H9 (cell line): ENCODE measurements at regions not wholly inside any gene's neighbourhood (a gene's known extent, or its start where the extent isn't known, plus 50 kb on each side); places are given as distances from the start of the nearest gene placed in this dataset.

Experiments
- DNase-seq: peaks from one replicate; pipeline ENCODE4 v3.0.0-alpha.2; 2017
- H2AFZ ChIP-seq: one replicate; pipeline ENCODE4 v1.6.1; 2013; ENCODE audit warnings: mild to moderate bottlenecking, low read length, control low read depth, moderate library complexity
- H2AK5ac ChIP-seq: 2 replicates; pipeline ENCODE4 v1.6.1; 2013; ENCODE audit warnings: low read length, control low read depth, mixed read lengths; ENCODE audit not compliant: insufficient read length
- H2BK120ac ChIP-seq: one replicate; pipeline ENCODE4 v1.6.1; 2013; ENCODE audit warnings: low read depth, mild to moderate bottlenecking, low read length, control low read depth, inconsistent platforms; ENCODE audit not compliant: poor library complexity, severe bottlenecking
- H2BK12ac ChIP-seq: 2 replicates; pipeline ENCODE4 v1.6.1; 2013; ENCODE audit warnings: low read length, control low read depth, mixed read lengths, low read depth; ENCODE audit not compliant: insufficient read length
- H2BK15ac ChIP-seq: 2 replicates; pipeline ENCODE4 v1.6.1; 2013; ENCODE audit warnings: low read depth, low read length, control low read depth
- H2BK20ac ChIP-seq: one replicate; pipeline ENCODE4 v1.6.1; 2013; ENCODE audit warnings: low read depth, mild to moderate bottlenecking, low read length, control low read depth, inconsistent platforms; ENCODE audit not compliant: poor library complexity, severe bottlenecking
- H2BK5ac ChIP-seq: 2 replicates; pipeline ENCODE4 v1.6.1; 2013; ENCODE audit warnings: low read length, control low read depth, mixed read lengths; ENCODE audit not compliant: insufficient read length
- H3K14ac ChIP-seq: 2 replicates; pipeline ENCODE4 v1.6.1; 2013; ENCODE audit warnings: low read length, control low read depth; ENCODE audit not compliant: insufficient read depth
- H3K18ac ChIP-seq: 2 replicates; pipeline ENCODE4 v1.6.1; 2013; ENCODE audit warnings: low read depth, mild to moderate bottlenecking, mixed read lengths, low read length, control low read depth; ENCODE audit not compliant: insufficient read length
- H3K23ac ChIP-seq: 2 replicates; pipeline ENCODE4 v1.6.1; 2013; ENCODE audit warnings: low read length, control low read depth, mixed read lengths, low read depth; ENCODE audit not compliant: insufficient read length
- H3K23me2 ChIP-seq: 2 replicates; pipeline ENCODE4 v1.6.1; 2013; ENCODE audit warnings: low read depth, mild to moderate bottlenecking, mixed read lengths, low read length, control low read depth; ENCODE audit not compliant: insufficient read length, poor library complexity, severe bottlenecking
- H3K27ac ChIP-seq: 2 replicates; pipeline ENCODE4 v1.5.1; 2013; ENCODE audit warnings: low read length, control low read depth, mixed read lengths, low read depth; ENCODE audit not compliant: insufficient read length
- H3K27me3 ChIP-seq: 2 replicates; pipeline ENCODE4 v1.6.1; 2013; ENCODE audit warnings: low read length, control low read depth, inconsistent platforms; ENCODE audit not compliant: insufficient read depth
- H3K4ac ChIP-seq: 2 replicates; pipeline ENCODE4 v1.6.1; 2013; ENCODE audit warnings: low read depth, mild to moderate bottlenecking, control low read depth, inconsistent platforms, low read length, moderate library complexity
- H3K4me1 ChIP-seq: 2 replicates; pipeline ENCODE4 v1.6.1; 2013; ENCODE audit warnings: low read length, control low read depth, inconsistent platforms; ENCODE audit not compliant: insufficient read depth
- H3K4me2 ChIP-seq: 2 replicates; pipeline ENCODE4 v1.6.1; 2013; ENCODE audit warnings: low read length, control low read depth, mixed read lengths; ENCODE audit not compliant: insufficient read length, insufficient read depth
- H3K56ac ChIP-seq: 2 replicates; pipeline ENCODE4 v1.6.1; 2013; ENCODE audit warnings: low read depth, mild to moderate bottlenecking, mixed read lengths, low read length, control low read depth; ENCODE audit not compliant: insufficient read length
- H3K79me1 ChIP-seq: 2 replicates; pipeline ENCODE4 v1.6.1; 2013; ENCODE audit warnings: low read depth, mild to moderate bottlenecking, moderate library complexity, low read length, control low read depth, inconsistent platforms; ENCODE audit not compliant: insufficient read depth, poor library complexity, severe bottlenecking
- H3K79me2 ChIP-seq: 2 replicates; pipeline ENCODE4 v1.6.1; 2013; ENCODE audit warnings: low read length, control low read depth, inconsistent platforms; ENCODE audit not compliant: insufficient read depth
- H3K9ac ChIP-seq: 2 replicates; pipeline ENCODE4 v1.6.1; 2013; ENCODE audit warnings: low read length, control low read depth, mixed read lengths; ENCODE audit not compliant: insufficient read length; ENCODE audit errors: extremely low read depth
- H3K9me3 ChIP-seq: one replicate; pipeline ENCODE4 v1.6.1; 2013; ENCODE audit warnings: low read depth, low read length, inconsistent platforms; ENCODE audit not compliant: control insufficient read depth
- H3T11ph ChIP-seq: one replicate; pipeline ENCODE4 v1.6.1; 2013; ENCODE audit warnings: mild to moderate bottlenecking, low read length, control low read depth, inconsistent platforms
- H4K20me1 ChIP-seq: one replicate; pipeline ENCODE4 v1.6.1; 2013; ENCODE audit not compliant: control insufficient read depth, insufficient read length, insufficient read depth
- H4K5ac ChIP-seq: 2 replicates; pipeline ENCODE4 v1.6.1; 2013; ENCODE audit warnings: low read depth, mild to moderate bottlenecking, mixed read lengths, low read length, control low read depth; ENCODE audit not compliant: insufficient read length
- H4K8ac ChIP-seq: replicated peaks from 2 replicates; pipeline ENCODE4 v1.6.1; 2013; ENCODE audit warnings: low read length, control low read depth, mixed read lengths, low read depth; ENCODE audit not compliant: insufficient read length
- H4K91ac ChIP-seq: 2 replicates; pipeline ENCODE4 v1.6.1; 2013; ENCODE audit warnings: low read depth, mild to moderate bottlenecking, moderate library complexity, mixed read lengths, low read length, control low read depth; ENCODE audit not compliant: insufficient read length
- H3K27ac Mint-ChIP-seq, 3 experiments: 2 replicates in 2 of 3; 3 replicates in 1 of 3; pipeline ENCODE4 v1.8.0; 2020 to 2021; ENCODE audit warnings: mixed read lengths in 3 of 3, mild to moderate bottlenecking in 1 of 3, moderate library complexity in 1 of 3
- H3K27me3 Mint-ChIP-seq: 2 replicates; pipeline ENCODE4 v1.8.0; 2021; ENCODE audit warnings: low read depth, mild to moderate bottlenecking, moderate library complexity, mixed read lengths
- H3K36me3 Mint-ChIP-seq, 3 experiments: 2 replicates in 2 of 3; 3 replicates in 1 of 3; pipeline ENCODE4 v1.8.0; 2020 to 2021; ENCODE audit warnings: low read depth in 3 of 3, mixed read lengths in 3 of 3; ENCODE audit not compliant: insufficient read depth in 1 of 3
- H3K4me1 Mint-ChIP-seq, 2 experiments: 2 replicates each; pipeline ENCODE4 v1.8.0; 2020; ENCODE audit warnings: mixed read lengths in 2 of 2
- H3K4me3 Mint-ChIP-seq, 2 experiments: 2 replicates in 1 of 2; 3 replicates in 1 of 2; pipeline ENCODE4 v1.8.0; 2020 to 2021; ENCODE audit warnings: mild to moderate bottlenecking in 2 of 2, mixed read lengths in 2 of 2, moderate library complexity in 1 of 2
- H3K9me3 Mint-ChIP-seq, 2 experiments: 2 replicates in 1 of 2; 3 replicates in 1 of 2; pipeline ENCODE4 v1.8.0; 2020; ENCODE audit warnings: mild to moderate bottlenecking in 2 of 2, mixed read lengths in 2 of 2, moderate library complexity in 1 of 2
- WGBS: extraction: QIAGEN DNeasy Blood & Tissue Kit; methylation state at CpG from one replicate; pipeline ENCODE4 v1.1.7; 2013; ENCODE audit warnings: missing lambda C conversion rate, low lambda C conversion rate, mixed read lengths; ENCODE audit not compliant: insufficient read length; ENCODE audit errors: extremely low coverage; 5-methylcytosine and 5-hydroxymethylcytosine counted together
- TF ChIP-seq, protein P1 (sequence below): fragments of 200-600 bp; sonication (generic); conservative IDR thresholded peaks from 3 replicates; pipeline ENCODE4 v1.8.0; 2021; ENCODE audit warnings: antibody characterized with exemption, mild to moderate bottlenecking

DNA sequence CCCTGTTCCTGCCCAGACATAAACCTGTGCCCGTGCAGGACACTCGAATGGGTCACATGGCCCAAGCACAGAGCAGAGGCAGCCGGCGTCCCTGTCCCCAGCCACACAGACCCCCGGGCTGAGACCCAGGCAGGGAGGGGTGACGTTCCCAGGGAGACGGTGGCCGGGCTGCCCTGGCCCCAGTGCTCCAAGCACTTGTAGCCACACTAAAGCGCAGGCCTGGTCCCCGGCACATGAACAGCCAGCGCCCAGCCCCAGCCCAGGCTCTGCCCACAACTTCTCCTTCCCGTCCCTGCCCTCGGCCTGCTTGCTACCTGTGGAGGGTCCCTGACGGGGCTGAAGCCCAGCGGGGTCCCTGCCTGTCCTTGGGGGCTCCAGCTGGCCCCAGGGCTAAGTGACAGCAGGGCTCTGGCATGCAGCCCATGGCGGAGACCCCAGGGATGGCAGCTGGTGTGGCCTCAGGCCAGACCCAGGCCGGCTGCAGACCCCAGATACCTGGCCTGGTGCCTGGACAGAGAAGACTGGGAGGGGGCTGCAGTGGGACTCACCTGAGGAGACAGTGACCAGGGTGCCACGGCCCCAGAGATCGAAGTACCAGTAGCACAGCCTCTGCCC, 338.4 kb downstream of the TMEM121 start:
- no peak overlapping the region for H4K5ac ChIP-seq
- H2BK12ac ChIP-seq: no peak overlapping the region
- no peak overlapping the region for H3K4ac ChIP-seq
- H3T11ph ChIP-seq: no peak overlapping the region
- H3K56ac ChIP-seq: no peak overlapping the region
- Mint-ChIP-seq H3K4me1 (no peaks in the 10 kb centered on the region), H3K9me3 (peaks cover 81 to 91% of the 10 kb centered on the region in 2 experiments), H3K27me3 (peaks cover 4% of the 10 kb centered on the region; the same call in 1 of the 2 replicates), H3K4me3 (no peak overlapping the region), H3K27ac (no peak overlapping the region), H3K36me3 (peaks cover 6 to 16% (median 9%) of the 10 kb centered on the region in 3 experiments)
- no peak overlapping the region for H3K27ac ChIP-seq
- WGBS: no CpG with 5 or more reads among the region's 19 CpGs
- no peak overlapping the region for H2AK5ac ChIP-seq
- no peak overlapping the region for H2BK20ac ChIP-seq
- H3K9ac ChIP-seq: no peak overlapping the region
- no peak overlapping the region for H3K23ac ChIP-seq
- no peak overlapping the region for H2BK5ac ChIP-seq
- no peak overlapping the region for H4K8ac ChIP-seq
- no peak for DNase-seq
- H3K4me2 ChIP-seq: no peak overlapping the region
- H3K23me2 ChIP-seq: no peaks in the 10 kb centered on the region
- no peaks in the 10 kb centered on the region for H3K79me2 ChIP-seq
- no peaks in the 10 kb centered on the region for H4K20me1 ChIP-seq
- H3K4me1 ChIP-seq: no peaks in the 10 kb centered on the region
- peaks cover 76% of the 10 kb centered on the region for H3K9me3 ChIP-seq
- H3K18ac ChIP-seq: no peak overlapping the region
- no peaks in the 10 kb centered on the region for H3K79me1 ChIP-seq
- H4K91ac ChIP-seq: no peak overlapping the region
- TF ChIP-seq, protein P1, sequence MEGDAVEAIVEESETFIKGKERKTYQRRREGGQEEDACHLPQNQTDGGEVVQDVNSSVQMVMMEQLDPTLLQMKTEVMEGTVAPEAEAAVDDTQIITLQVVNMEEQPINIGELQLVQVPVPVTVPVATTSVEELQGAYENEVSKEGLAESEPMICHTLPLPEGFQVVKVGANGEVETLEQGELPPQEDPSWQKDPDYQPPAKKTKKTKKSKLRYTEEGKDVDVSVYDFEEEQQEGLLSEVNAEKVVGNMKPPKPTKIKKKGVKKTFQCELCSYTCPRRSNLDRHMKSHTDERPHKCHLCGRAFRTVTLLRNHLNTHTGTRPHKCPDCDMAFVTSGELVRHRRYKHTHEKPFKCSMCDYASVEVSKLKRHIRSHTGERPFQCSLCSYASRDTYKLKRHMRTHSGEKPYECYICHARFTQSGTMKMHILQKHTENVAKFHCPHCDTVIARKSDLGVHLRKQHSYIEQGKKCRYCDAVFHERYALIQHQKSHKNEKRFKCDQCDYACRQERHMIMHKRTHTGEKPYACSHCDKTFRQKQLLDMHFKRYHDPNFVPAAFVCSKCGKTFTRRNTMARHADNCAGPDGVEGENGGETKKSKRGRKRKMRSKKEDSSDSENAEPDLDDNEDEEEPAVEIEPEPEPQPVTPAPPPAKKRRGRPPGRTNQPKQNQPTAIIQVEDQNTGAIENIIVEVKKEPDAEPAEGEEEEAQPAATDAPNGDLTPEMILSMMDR: no peak
- H3K27me3 ChIP-seq: no peaks in the 10 kb centered on the region
- no peak overlapping the region for H2BK120ac ChIP-seq
- no peak overlapping the region for H2BK15ac ChIP-seq
- no peak overlapping the region for H2AFZ ChIP-seq
- no peak overlapping the region for H3K14ac ChIP-seq
